ENCODE measurements at regions not wholly inside any gene's neighbourhood (a gene's known extent, or its start where the extent isn't known, plus 50 kb on each side); places are given as distances from the start of the nearest gene placed in this dataset.
"Not testable (repeated sequence)": the region's sequence is repeated elsewhere in the genome, so short reads cannot be mapped to it uniquely, and the experiment has no call there.

- Mint-ChIP-seq H3K27me3 (ENCODE audit: low read depth in 3 of 3) (peaks cover 2 to 8% (median 8%) of the 10 kb centered on the region in 3 donors), H3K36me3 (no peaks in the 10 kb centered on the region), H3K9me3 (peaks cover 0 to 4% (median 0%) of the 10 kb centered on the region in 6 donors), H3K4me3 (no peak overlapping the region), H3K27ac (peak overlapping the region in 2 of 6 donors; percentile 5 to 87), H3K4me1 (peaks cover 0 to 2% of the 10 kb centered on the region in 2 donors)
- no peak for DNase-seq
These were observed 253.6 kb downstream of the ANKRD60 start for GRCh38 chr20:57974863-57975262.

DNA sequence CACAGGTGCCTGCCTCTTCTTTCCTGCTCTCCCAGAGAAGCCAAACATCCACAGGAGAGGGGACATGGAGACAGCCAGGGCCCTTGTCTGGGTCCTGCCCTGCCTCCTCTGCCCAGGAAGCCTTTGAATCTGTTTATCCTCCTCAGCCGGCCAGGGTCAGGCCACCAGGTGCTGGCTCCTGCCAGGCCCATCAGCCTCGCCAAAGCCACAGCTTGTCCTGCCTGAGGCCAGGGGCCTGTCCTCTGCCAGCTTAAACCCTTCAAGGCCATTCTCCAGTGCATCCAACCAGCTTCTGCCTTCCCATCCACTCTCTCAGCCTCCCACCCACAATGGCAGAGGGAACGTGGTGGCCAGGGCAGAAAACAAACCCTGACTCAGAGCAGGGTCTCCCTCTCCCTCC, 254.6 kb downstream of the ANKRD60 start:
- Mint-ChIP-seq H3K9me3 (peaks cover 0 to 4% (median 0%) of the 10 kb centered on the region in 6 donors), H3K27me3 (ENCODE audit: low read depth in 3 of 3) (peaks cover 5 to 12% (median 8%) of the 10 kb centered on the region in 3 donors), H3K27ac (no peak overlapping the region), H3K4me3 (no peak overlapping the region), H3K36me3 (no peaks in the 10 kb centered on the region), H3K4me1 (peaks cover 0 to 2% of the 10 kb centered on the region in 2 donors)
- DNase-seq, result no peak

- not testable (repeated sequence) for H3K27ac Mint-ChIP-seq
These were observed 256.9 kb downstream of the ANKRD60 start for GRCh38 chr20:57971583-57971982.

DNA sequence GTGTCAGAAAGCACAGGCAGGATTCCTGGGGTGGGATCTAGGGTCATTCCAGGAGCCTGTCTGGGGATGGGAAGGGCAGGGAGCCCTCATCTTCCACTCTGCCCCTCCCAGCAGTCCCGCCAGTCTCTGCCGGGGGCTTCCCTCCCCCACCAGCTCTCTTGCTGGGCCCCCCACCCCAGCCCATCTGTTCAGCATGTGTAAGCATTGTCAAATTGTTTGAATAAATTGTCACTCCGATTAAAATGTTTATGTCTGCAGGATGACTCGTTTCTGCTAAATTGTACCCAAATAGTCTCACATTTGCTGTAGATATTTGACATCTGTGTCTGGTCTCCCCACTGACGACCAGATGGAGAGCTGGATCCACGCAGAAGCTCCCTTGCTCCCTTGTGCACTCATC, 257.6 kb downstream of the ANKRD60 start:
- no peak overlapping the region for H3K4me3 Mint-ChIP-seq
- H3K4me1 Mint-ChIP-seq, result peaks cover 0 to 2% of the 10 kb centered on the region in 2 donors
- H3K36me3 Mint-ChIP-seq, result no peaks in the 10 kb centered on the region
- peaks cover 8 to 12% (median 9%) of the 10 kb centered on the region in 3 donors for H3K27me3 Mint-ChIP-seq (ENCODE audit: low read depth in 3 of 3)
- peaks cover 0 to 4% (median 0%) of the 10 kb centered on the region in 6 donors for H3K9me3 Mint-ChIP-seq
- no peak overlapping the region for H3K27ac Mint-ChIP-seq
- DNase-seq, result no peak

More at GRCh38 chr20:57971583-57971982, 256.9 kb downstream of the ANKRD60 start:
- not testable (repeated sequence) for DNase-seq, H3K36me3 Mint-ChIP-seq, H3K4me1 Mint-ChIP-seq, H3K9me3 Mint-ChIP-seq, H3K4me3 Mint-ChIP-seq
- peaks cover 8 to 12% (median 8%) of the 10 kb centered on the region in 3 donors for H3K27me3 Mint-ChIP-seq (ENCODE audit: low read depth in 3 of 3)

GRCh38 chr20:57970116-57970515, 258.3 kb downstream of the ANKRD60 start:
- H3K27ac Mint-ChIP-seq, result no peak overlapping the region
- H3K4me3 Mint-ChIP-seq, result no peak overlapping the region
- H3K4me1 Mint-ChIP-seq, result peaks cover 0 to 2% of the 10 kb centered on the region in 2 donors
- no peaks in the 10 kb centered on the region for H3K36me3 Mint-ChIP-seq
- peaks cover 8 to 12% (median 9%) of the 10 kb centered on the region in 3 donors for H3K27me3 Mint-ChIP-seq (ENCODE audit: low read depth in 3 of 3)
- no peak for DNase-seq
- peaks cover 0 to 4% (median 0%) of the 10 kb centered on the region in 6 donors for H3K9me3 Mint-ChIP-seq

DNA sequence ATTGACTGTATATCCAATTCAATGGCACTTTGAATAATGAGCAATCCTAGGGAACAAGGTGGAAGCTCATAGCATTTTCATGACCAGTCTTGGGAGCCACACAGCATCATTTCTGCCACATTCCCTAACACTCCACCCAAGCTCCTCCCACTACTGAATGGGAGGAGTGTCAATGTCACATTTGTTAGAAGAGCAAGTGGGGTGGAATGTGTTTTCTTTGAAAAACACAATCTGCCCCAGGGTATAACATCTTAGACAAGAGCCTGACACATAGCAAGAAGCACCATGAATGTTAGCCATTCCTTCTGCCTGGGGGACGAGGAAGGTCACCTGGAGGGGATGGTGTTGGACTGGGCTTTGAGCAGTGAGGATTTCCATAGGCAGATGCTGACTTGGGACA, 258.3 kb upstream of the PMEPA1 start:
- H3K27ac Mint-ChIP-seq, result no peak overlapping the region
- peaks cover 8 to 11% (median 9%) of the 10 kb centered on the region in 3 donors for H3K27me3 Mint-ChIP-seq (ENCODE audit: low read depth in 3 of 3)
- no peaks in the 10 kb centered on the region for H3K4me1 Mint-ChIP-seq
- H3K4me3 Mint-ChIP-seq, result peak overlapping the region in 1 of 5 donors; percentile 6
- H3K36me3 Mint-ChIP-seq, result no peaks in the 10 kb centered on the region
- no peaks in the 10 kb centered on the region for H3K9me3 Mint-ChIP-seq
- DNase-seq, result no peak

GRCh38 chr20:57967364-57967763, 257.5 kb upstream of the PMEPA1 start:
- Mint-ChIP-seq H3K9me3 (no peaks in the 10 kb centered on the region), H3K27ac (no peak overlapping the region), H3K4me3 (no peak overlapping the region), H3K36me3 (no peaks in the 10 kb centered on the region), H3K27me3 (ENCODE audit: low read depth in 3 of 3) (peaks cover 8 to 11% (median 9%) of the 10 kb centered on the region in 3 donors), H3K4me1 (no peaks in the 10 kb centered on the region)
- no peak for DNase-seq

DNA sequence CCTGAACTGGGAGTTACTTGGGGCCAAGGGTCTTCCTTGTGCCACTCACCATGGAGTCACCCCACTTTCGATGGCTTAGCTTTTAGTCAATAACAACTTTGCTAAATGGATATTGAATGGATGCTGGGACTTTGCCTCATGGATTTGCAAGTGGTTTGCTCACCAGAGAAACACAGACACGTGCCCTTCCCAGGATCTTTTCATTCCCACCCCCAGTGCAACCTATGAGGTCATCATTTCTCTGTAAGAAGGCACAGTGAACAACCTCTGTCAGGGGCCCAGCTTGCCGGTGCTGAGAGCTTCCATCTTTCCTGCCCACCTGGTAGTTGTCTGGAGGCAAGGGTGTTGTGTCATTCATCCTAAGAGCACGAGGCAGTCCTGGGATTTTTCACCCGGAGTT, 256.8 kb upstream of the PMEPA1 start:
- no peak for DNase-seq
- H3K27ac Mint-ChIP-seq, result no peak overlapping the region
- no peaks in the 10 kb centered on the region for H3K9me3 Mint-ChIP-seq
- peaks cover 6 to 11% (median 9%) of the 10 kb centered on the region in 3 donors for H3K27me3 Mint-ChIP-seq (ENCODE audit: low read depth in 3 of 3)
- no peaks in the 10 kb centered on the region for H3K4me1 Mint-ChIP-seq
- H3K36me3 Mint-ChIP-seq, result no peaks in the 10 kb centered on the region
- H3K4me3 Mint-ChIP-seq, result no peak overlapping the region

DNA sequence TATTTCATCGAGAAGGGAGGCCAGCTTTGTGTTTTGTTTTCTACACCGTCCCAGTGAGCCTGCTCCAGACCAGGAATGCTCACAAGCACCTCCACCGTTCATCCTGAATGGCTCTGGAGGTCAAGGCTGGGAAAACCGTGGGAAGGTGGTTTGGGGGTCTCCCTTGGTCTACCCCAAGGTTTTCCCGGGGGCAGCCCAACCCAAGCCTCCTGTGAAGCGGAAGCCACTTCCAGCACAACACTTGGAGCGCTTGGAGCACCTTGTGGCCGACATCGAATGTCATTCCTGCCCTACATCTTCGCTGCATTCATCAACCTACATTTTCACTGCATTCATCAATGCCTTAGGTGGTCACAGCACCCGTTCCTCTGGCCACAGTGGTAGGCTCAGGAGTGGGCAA, 255.6 kb upstream of the PMEPA1 start:
- H3K9me3 Mint-ChIP-seq, result no peaks in the 10 kb centered on the region
- no peak for DNase-seq
- H3K27ac Mint-ChIP-seq, result no peak overlapping the region
- H3K27me3 Mint-ChIP-seq (ENCODE audit: low read depth in 3 of 3), result peaks cover 4 to 9% (median 6%) of the 10 kb centered on the region in 3 donors
- H3K4me1 Mint-ChIP-seq, result no peaks in the 10 kb centered on the region
- H3K4me3 Mint-ChIP-seq, result no peak overlapping the region
- H3K36me3 Mint-ChIP-seq, result no peaks in the 10 kb centered on the region

GRCh38 chr20:57964011-57964862, 254.4 kb upstream of the PMEPA1 start:
- no peak overlapping the region for H3K4me3 Mint-ChIP-seq
- H3K27me3 Mint-ChIP-seq (ENCODE audit: low read depth in 3 of 3), result peaks cover 4 to 9% (median 6%) of the 10 kb centered on the region in 3 donors
- no peaks in the 10 kb centered on the region for H3K9me3 Mint-ChIP-seq
- H3K36me3 Mint-ChIP-seq, result no peaks in the 10 kb centered on the region
- DNase-seq, result no peak
- H3K4me1 Mint-ChIP-seq, result no peaks in the 10 kb centered on the region
- no peak overlapping the region for H3K27ac Mint-ChIP-seq

- Mint-ChIP-seq H3K9me3 (no peaks in the 10 kb centered on the region), H3K4me3 (no peak overlapping the region), H3K4me1 (no peaks in the 10 kb centered on the region), H3K27ac (no peak overlapping the region), H3K27me3 (ENCODE audit: low read depth in 3 of 3) (peaks cover 0 to 4% (median 3%) of the 10 kb centered on the region in 3 donors), H3K36me3 (no peaks in the 10 kb centered on the region)
- no peak for DNase-seq
These were observed 251.2 kb upstream of the PMEPA1 start for GRCh38 chr20:57960803-57961575.

DNA sequence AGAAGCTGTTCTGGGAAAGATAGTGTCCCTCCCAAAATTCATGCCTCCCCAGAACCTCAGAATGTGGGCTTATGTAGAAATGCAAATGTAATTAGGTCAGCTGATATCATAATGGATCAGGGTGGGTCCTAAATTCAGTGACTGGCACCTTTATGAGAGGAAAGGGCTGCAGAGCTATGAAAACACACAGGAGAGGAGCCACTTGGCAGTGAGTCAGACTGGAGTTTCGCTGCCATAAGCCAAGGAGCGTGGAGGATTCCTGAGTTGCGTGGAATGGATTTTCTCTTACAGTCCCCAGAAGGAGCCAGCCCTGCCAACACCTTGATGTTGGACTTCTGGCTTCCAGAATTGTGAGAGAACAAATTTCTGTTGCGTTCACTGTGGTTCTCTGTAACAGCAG, 249.8 kb upstream of the PMEPA1 start:
- H3K27ac Mint-ChIP-seq, result no peak overlapping the region
- H3K27me3 Mint-ChIP-seq (ENCODE audit: low read depth in 3 of 3), result peaks cover 0 to 7% (median 6%) of the 10 kb centered on the region in 3 donors
- H3K4me3 Mint-ChIP-seq, result no peak overlapping the region
- no peaks in the 10 kb centered on the region for H3K9me3 Mint-ChIP-seq
- DNase-seq, result no peak
- no peaks in the 10 kb centered on the region for H3K36me3 Mint-ChIP-seq
- H3K4me1 Mint-ChIP-seq, result no peaks in the 10 kb centered on the region

DNA sequence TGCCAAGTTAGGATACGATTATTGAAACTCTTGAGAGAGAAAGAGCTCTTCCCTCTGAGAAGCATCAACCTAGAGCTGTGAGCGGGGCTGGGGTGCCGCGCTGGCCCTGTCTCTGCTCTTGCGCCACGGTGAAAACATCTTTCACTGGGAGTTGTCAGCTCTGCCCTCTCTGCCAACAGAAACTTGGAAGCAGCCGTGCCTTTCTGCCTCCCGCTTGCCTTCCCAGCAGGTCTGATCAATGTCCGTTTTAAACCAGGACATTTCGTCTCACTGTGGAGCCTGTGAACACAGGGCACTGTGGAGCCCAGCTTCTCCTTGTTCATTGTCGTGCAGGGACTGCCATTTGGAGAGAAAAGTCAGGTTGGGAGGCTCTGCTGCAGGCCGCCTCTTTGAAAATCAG, 249.2 kb upstream of the PMEPA1 start:
- Mint-ChIP-seq H3K27ac (no peak overlapping the region), H3K9me3 (no peaks in the 10 kb centered on the region), H3K4me1 (no peaks in the 10 kb centered on the region), H3K36me3 (no peaks in the 10 kb centered on the region), H3K27me3 (ENCODE audit: low read depth in 3 of 3) (peaks cover 0 to 6% (median 3%) of the 10 kb centered on the region in 3 donors), H3K4me3 (no peak overlapping the region)
- DNase-seq, result no peak

DNA sequence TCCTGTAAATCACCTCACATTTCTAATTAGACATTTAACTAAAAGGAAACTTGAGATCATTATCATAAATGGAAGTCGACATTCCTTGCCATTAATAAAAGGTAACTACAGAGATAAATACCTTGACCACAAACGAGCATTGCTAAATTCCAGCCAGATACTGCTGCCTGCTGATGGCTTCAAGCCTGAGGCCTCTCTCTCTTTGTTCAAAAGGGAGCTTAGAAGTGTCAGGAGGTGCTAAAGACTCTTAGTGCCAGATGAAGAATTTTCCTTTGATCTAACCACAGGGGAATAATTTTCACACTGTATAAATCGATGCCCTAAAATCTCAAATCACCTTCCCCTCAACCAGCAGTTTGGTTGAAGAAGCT, 248.2 kb upstream of the PMEPA1 start:
- Mint-ChIP-seq H3K4me1 (no peaks in the 10 kb centered on the region), H3K27me3 (ENCODE audit: low read depth in 3 of 3) (peaks cover 0 to 6% (median 3%) of the 10 kb centered on the region in 3 donors), H3K9me3 (no peaks in the 10 kb centered on the region), H3K27ac (no peak overlapping the region), H3K36me3 (no peaks in the 10 kb centered on the region), H3K4me3 (no peak overlapping the region)
- DNase-seq, result no peak
